ENCODE measurements at regions not wholly inside any gene's neighbourhood (a gene's known extent, or its start where the extent isn't known, plus 50 kb on each side); places are given as distances from the start of the nearest gene placed in this dataset.

DNA sequence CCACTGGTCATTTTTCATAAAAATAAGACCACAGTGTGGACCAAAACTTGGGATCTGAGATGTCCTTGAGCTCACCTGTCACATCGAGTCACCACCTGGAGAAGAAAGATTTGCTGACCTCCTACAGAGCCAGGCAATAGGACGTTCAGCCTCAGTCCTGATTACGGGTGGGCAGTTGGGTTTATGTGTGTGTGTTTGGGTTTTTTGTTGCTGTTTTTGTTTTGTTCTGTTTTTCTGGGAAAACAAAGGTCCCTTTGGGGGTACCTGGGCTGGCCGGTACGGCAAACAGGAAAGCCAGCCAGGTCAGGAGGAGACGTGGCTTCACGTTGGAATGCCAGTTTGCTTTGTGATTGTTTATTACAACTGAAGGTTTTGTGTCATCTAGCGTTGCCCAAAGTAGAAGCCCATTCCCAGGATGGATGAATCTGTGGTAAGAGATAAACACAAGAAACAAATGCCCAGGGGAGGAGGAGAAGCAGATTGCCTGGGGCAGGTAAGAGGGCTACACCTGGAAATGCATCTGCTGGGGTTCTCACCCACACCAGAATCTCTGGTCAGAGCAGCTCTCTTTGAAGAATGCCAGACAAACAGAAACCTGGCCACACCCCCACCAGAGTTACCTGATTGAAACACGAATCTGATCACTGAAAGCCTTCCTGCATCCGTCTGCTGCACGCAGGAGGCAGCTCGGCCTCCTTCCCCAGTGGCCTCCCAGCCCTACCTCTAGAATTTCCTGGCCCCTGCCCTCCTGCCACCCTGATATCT, 100.1 kb upstream of the DIO3 start:
- DNase-seq = no peak

DNA sequence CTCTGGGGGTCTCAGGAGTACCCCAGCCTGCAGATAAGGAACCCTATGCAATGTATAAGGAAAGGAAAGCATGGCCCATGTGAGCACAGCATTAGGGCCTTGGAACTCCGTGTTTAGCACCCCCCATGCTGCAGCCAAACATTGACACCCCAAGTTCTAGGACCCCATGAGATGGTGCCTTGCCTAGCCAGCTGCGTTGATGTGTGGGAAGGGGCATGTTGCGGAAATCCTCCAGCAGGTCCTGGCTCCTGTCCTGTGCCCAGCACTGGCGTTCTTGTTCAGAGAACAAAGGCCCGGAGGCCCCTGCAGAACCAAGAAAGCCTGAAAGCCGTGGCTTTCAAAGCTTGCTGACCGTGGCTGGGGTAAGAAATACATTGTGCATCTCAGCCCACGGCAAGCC, 99.4 kb upstream of the DIO3 start:
- DNase-seq = no peak

DNA sequence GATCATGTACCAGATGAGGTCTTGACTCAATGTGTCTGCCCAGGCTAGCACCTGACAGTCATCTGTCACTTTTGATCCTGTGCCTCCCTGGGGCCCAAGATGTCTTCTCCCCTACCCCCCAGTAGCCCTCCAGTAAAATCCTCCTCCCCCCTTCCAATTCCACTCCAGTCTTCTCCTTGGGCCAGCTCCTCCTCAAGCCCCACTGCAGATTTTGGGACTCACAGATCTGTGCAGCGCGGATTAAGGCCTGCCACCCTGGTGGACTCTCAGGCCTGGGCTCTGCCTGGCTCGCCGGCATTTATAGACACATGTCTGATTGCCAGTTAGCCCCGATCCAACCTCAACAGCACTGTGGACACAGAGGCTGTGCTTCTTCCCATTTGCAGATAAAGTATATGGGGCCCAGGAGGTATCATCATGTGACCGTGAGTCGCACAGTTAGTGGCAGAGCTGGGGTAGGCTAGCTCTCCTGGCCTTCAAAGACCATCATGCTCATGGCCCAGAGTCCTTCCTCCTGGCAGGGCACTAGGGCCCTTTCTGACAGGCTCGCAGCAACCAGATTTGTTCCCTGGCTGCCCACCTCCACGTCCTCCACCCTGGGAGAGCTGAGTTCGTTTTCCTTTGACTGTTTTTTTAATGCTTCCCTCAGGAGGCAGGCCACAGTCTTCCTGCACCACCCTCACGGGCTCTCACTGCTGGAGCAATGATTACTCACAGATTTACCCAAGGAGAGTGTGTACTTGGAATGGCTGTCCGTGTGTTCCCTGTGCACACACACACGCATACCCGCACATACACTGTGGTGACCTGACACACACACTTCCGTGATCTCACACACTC, 98.3 kb upstream of the DIO3 start:
- DNase-seq = no peak

DNA sequence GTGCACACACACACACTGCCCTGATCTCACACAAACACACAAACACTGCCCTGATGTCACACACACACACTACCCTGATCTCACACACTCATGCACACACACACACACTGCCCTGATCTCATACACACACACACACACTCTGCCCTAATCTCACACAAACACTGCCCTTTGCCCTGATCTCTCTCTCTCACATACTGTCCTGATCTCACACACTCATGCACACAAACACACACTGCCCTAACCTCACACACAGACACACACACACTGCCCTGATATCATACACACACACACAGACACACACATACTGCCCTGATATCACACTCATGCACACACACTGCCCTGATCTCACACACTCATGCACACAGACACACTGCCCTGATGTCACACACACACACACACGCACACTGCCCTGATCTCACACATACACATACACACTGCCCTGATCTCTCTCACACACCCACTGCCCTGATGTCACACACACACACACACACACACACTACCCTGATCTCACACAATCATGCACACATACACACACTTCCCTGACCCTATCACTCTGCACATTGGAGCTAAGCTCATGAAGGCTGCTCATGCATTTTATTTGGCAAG, 97.6 kb upstream of the DIO3 start:
- DNase-seq = no peak

- DNase-seq = no peak
These were observed 96.8 kb upstream of the DIO3 start for GRCh38 chr14:101464310-101464983.

DNA sequence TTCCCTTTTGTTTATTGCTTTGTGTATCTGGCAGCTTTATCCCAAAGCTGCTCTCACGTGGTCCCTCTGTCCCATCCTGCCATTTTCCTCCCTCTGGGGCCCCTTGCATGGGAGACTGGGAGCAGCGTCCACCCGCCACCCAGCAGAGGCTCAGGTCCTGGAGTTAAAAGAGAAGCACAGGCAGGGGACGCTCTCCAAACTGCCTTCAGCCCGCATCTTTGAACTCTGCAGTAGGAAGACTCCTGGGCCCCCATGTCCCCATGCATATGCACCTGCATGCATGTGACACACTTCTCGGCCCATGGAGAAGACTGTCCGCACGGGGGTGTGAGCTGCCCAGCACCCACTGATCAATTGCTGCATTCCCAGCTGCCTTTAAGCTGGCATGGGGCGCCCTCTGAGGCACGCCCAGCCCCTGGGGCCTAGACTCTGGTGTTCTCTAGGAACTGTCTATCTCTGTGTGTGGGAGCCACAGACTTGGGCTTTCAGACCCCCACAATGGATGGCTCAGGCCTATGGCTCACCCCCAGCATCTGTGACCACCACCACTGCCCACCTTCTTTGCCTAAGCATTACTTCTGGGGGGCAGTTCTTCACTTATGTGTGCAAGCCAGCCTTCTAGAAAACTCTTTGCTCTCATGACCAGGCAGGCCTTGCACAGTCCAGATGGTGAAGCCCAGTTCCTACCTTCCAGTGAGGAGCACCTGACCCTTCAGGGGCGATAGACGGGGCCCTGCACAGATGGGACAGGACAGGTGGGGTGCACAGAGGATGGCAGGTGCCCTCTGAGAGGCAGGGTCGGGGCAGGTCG, 96.1 kb upstream of the DIO3 start:
- no peak for DNase-seq

DNA sequence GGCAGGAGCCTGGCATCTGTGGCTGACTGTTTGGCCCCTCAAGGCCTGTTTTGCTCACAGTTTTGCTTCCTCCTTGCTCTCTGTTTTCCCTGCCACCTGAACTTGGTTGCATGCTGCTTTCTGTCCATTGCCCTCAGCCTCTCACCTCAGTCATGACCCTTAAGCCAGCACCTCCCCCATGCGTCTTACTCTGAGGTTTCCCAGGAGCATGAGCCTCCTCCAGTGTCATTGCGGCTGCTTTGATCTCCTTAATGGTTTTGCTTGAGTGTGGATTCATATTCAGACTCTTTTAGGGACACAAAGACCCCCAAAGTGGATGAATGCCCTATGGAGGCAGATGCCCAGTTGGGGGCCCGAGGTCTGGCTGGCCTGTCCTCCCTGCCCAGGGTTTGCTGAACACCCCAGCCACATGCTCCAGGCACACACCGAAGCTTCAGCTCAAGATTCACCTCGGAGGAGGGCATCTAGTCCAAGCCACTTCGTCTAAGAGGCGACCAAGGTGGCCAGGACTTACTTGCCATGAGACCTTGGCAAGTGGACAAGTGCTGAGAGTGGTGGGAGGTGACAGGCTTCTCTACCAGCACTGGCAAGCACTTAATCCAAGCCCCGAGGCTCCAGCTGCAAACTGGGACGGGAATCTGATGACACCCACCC, 95.4 kb upstream of the DIO3 start:
- DNase-seq = no peak

GRCh38 chr14:101466456-101467180, 94.7 kb upstream of the DIO3 start:
- DNase-seq = no peak

GRCh38 chr14:101467181-101467926, 93.9 kb upstream of the DIO3 start:
- no peak for DNase-seq

GRCh38 chr14:101469382-101470247, 91.7 kb upstream of the DIO3 start:
- DNase-seq = no peak

- DNase-seq = no peak
These were observed 91.0 kb upstream of the DIO3 start for GRCh38 chr14:101470266-101470665.

DNA sequence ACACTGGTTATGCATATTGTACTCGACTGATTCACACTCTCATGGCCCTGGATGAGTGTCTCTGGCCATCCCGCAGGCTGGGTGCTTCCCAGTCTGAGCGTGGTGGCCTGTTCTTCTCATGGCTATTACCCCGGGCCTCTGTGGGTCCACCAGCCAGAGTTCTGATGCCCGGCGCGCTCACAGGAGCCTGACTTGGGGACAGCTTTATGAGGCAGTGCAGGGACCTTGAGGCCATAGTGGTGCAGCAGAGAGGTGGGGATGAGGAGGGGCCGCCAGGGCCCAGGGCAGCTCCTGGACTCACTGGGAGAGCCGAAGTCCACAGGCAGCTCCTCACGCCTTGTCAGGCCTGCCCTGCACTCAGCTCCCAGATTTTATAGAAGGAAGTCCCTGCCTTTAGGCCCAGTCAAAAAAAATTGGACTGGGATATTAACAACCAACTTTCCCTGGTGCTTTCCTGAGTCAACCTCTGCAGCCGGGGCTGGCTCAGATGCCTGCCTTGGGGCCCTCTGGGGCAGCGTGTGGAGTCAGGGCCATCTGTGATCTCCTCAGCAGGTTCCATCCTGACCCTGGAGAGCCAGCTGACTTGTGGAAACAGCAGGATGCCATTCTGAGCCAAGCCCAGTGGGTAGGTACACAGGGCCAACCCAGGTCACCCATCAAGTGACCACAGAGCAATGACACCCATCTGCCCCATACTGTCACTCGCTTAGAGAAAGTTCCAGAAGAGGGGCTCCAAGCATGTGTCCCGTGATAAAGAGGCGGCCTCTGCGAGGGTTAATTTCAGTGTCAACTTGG, 89.4 kb upstream of the DIO3 start:
- no peak for DNase-seq

GRCh38 chr14:101472518-101472849, 88.8 kb upstream of the DIO3 start:
- no peak for DNase-seq

- DNase-seq = no peak
These were observed 88.1 kb upstream of the DIO3 start for GRCh38 chr14:101473045-101473729.

GRCh38 chr14:101473795-101474562, 87.3 kb upstream of the DIO3 start:
- DNase-seq = no peak

GRCh38 chr14:101474563-101475455, 86.5 kb upstream of the DIO3 start:
- no peak for DNase-seq

Data from central memory CD4-positive, alpha-beta T cell (primary cell).